HG03159 (cell line): ENCODE measurements at regions not wholly inside any gene's neighbourhood (a gene's known extent, or its start where the extent isn't known, plus 50 kb on each side); places are given as distances from the start of the nearest gene placed in this dataset.

Experiments used
- ATAC-seq: cut with Tn5 transposase; IDR thresholded peaks from one replicate; pipeline ENCODE4 v1.9.1; 2021; ENCODE audit warnings: mild to moderate bottlenecking, moderate library complexity; ENCODE audit not compliant: unreplicated experiment

DNA sequence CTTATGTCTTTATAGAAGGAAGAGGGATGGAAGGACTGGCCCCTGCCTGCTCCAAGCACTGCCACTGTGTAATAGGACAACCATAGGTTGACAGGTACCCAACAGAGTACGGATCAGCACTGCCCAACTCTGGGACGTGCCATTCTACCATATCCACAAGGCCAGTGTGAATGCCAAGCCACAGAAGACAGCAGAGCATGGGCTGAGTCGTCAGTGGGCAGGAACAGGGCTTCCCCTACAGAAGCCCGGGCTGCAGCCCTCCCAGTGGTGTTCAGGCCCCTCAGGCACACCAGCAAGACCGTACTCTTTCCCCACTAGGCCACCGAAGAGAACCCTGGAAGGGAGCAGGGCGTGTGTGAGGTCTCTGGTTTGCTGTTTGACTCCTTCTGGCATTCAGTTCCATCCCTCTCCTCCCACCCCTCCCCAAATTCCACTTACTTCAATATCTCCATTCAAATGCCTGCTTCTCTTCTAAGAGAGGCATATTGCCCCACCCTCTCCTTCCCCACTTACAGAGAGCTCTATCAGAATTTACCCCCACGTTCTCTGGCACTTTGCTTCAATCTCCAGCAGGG lies 209.4 kb downstream of the FOXO1 start:
- no peak for ATAC-seq

DNA sequence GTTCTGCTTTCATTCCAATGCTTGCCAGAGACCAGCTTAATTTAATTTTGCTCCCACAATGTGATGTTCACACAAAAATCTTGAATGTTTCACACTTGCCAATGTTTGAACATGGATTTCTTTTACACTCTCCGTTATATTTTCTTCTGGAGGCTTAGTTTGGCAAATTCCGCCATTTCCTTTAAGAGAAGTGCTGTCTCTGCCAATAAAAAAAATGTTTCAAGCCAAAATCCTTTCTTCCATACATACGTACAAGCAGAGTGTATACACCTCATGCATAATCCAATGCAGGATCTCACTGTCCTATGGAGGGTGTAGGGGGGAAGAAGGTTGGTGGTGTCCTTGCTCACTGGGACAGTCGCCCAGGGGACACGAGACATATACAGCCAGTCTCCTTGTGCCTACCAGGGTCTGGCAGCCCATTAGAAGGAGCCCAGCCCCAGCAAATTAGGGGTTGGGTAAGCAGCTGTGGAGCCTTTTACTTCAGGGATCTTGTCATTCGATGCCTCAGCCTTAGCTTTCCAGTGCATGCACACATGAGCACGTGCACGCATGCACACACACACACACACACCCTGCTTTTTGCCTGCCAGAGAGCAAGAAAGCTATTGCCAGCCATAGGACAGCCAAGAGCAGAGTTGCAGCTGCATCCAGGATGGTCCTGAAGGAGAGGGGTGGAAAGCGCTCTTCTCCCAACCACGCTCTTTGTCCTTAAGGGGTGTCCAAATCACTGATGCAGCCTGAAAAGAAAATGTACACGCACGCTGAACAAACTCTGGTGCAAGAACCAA lies 208.3 kb downstream of the FOXO1 start:
- ATAC-seq = no peak

DNA sequence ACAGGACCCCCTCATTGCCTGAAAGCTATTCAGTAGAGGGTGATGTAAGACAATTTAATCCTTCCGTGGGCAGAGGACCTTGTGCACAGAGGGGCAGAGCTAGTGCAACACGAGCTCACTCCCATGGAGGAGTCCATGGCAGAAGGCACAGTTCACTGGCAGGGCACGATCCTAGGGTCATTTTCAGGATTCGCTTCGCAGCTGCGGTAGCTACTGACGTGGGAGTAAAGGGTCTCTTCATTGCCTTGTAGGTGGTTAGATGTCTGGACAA lies 207.8 kb downstream of the FOXO1 start:
- no peak for ATAC-seq

DNA sequence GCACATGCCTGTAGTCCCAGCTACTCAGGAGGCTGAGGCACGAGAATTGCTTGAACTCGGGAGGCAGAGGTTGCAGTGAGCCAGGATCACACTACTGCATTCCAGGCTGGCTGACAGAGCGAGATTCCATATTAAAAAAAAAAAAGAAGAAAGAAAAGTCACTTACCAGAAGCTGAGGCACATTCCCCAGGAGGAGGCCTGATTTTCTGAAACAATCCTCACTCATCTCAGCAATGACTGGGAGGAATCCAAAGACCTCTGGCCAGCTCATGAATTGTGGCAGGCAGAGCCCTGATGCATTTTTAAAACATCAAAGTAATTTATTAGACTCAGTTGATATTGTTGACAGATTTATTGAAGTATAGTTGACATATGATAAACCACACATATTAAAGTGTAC lies 206.3 kb downstream of the FOXO1 start:
- no peak for ATAC-seq

DNA sequence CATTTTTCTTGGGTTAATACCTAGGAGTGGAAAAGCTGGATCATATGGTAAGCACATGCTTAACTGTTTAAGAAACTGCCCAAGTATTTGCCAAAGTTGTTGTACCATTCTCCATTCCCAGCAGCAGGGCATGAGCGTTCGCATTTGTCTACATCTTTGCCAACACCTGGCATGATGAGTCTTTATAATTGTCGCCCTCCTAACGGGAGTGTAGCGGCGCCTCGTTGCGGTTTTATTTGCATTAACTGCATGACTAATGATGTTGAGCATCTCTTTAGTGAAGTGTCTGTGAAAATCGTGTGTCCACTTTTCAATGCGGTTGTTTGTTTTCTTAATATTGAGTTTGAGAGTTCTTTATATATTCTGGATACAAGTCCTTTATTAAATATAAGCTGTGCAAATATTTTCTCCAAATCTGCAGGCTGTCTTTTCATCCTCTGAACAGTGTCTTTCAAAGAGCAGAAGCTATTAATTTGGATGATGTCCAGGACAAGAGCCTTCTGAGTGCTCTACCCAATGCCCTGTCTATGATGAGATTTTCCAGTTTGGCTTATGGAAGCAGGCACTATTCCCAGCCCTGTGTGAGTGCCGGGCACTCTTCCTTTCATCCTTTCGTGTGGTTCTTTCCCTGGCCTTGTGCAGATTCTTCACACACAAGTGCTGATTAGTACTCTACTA lies 202.0 kb downstream of the FOXO1 start:
- no peak for ATAC-seq

DNA sequence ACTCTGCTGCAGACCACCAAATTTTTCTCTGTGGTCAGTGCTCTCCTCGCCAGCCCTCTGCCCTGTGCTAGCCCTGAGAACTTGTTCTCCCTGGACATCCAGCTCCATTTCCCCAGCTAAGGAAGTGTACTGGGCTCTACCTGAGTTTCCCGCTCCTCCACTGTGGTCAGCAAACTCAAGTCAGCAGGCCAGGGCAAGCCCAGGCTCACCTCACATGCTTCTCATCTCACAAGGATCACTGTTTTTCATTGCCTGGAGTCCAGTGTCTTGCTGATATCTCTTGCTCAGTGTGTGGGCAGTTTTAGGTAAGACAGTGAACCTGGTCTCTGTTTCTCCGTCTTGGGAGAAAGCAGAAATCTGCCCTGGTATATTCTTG lies 201.4 kb downstream of the FOXO1 start:
- ATAC-seq = no peak

DNA sequence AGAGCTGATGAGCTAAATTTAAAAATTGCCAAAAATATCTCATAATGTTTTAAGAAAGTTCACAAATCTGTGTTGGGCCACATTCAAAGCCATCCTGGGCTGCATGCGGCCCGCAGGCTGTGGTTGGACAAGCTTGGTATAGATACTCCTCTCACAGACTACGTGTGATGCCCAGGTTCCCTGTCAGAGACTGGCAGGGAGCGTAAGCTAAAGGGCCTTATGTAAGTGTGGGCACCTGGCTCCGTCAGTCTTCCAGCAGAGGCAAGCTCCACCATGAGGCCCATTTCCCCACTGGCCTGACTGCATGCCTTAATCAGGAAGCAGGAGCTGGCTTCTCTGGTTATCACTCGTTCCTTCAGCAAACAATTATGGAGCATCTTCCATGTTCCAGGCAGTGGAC lies 200.2 kb downstream of the FOXO1 start:
- no peak for ATAC-seq

DNA sequence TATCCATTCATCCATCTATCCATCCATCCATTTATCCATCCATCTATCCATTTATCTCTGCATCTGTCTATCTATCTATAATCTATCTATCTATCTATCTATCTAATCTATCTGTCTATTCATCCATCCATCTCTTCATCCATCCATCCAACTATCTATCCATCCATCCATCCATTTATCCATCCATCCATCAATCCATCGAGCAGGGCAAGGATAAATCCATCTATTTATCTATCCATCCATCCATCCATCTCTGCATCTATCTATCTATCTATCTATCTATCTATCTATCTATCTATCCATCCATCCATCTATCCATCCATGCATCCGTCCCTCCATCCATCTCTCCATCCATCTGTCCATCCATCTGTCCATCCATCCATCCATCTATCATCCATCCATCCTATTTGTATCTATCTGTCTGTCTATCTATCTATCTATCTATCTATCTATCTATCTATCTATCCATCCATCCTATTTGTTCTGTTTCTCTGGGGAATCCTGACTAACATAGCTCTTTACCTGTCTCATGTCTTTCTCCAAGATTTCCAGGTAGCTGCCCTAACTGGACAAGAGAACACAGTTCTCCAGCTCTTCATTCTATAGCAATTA lies 198.1 kb downstream of the FOXO1 start:
- no peak for ATAC-seq

DNA sequence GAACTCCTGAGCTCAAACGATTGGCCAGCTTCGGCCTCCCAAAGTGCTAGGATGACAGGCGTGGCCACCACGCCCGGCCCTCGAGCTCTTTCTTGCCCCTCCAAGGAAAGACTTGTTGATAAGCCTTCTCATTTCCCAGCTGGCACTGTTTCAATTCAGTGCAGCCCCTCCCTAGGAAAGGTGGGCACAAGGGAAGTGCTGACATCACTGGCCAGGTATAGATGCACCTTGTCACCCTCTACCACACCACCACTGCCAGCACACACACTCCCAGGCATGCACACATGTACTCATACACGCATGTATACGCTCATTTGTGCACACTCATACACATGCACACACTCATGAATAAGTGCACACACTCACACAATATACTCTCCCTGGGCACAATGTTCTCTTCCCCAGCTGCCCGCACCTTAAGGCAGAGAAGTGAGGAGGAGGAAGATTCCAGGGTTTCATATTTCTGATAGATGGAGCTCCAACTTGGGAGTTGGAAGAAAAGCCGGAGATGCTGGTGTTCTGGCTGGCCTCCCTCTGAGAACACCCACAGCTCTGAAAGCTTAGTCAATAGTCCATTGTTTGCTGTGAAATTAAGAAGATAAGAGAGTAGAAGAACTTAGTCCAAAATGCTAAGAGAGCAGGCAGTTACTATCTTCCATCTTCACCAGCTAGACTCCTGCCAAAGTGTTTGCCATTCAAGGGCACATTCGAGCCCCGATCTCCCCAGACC lies 196.7 kb downstream of the FOXO1 start:
- no peak for ATAC-seq

DNA sequence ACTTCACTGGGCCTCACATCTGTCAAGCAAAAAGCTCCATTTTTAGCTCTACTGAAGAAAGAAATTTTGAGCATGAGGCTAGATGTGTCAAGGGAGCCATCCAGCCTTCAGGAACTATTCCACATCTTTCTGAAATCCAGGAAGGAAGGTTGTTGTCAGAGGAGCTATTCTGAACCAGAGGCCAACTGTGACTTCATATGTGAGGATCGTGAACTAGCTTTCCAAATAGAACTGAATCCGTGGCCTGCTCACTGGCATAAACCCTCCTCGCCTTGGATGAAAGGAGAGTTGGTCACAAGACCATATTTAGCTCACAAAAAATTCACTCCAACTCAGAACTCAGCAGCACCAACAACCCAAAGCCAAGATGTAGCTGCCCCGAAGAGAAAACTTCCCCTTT lies 195.8 kb downstream of the FOXO1 start:
- no peak for ATAC-seq

DNA sequence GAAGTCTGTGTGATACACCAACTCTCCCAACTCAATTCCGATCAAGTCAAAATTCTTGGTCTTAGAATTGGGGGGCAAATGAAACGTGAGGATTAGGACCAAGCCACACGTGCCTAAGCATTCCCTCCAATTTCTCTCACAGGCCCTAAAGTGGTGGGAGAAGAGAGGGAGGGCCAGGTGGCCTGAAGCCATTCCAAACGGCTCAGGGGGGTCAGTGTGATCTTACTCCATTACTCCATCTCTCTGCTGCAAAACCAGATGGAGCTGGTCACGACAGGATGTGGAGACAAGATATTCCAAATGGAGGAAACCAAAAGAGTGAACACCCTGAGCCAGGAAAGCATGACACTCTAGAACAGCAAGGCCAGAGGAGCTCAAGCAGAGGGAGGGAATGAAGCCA lies 195.4 kb downstream of the FOXO1 start:
- ATAC-seq = no peak

DNA sequence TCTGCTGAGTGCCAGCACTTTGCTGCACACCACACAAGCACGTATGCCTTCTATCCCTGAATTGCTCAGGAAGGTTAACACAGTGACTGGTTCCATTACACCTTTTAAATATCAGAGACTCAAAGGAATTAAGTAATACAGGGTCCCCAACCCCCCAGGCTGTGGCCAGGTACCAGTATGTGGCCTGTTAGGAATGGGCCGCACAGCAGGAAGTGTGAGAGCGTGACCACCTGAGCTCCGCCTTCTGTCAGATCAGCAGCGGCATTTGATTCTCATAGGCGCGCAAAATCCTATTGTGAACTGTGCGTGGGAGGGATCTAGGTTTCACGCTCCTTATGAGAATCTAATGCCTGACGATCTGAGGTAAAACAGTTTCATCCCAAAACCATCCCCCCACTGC lies 194.5 kb downstream of the FOXO1 start:
- ATAC-seq = no peak

DNA sequence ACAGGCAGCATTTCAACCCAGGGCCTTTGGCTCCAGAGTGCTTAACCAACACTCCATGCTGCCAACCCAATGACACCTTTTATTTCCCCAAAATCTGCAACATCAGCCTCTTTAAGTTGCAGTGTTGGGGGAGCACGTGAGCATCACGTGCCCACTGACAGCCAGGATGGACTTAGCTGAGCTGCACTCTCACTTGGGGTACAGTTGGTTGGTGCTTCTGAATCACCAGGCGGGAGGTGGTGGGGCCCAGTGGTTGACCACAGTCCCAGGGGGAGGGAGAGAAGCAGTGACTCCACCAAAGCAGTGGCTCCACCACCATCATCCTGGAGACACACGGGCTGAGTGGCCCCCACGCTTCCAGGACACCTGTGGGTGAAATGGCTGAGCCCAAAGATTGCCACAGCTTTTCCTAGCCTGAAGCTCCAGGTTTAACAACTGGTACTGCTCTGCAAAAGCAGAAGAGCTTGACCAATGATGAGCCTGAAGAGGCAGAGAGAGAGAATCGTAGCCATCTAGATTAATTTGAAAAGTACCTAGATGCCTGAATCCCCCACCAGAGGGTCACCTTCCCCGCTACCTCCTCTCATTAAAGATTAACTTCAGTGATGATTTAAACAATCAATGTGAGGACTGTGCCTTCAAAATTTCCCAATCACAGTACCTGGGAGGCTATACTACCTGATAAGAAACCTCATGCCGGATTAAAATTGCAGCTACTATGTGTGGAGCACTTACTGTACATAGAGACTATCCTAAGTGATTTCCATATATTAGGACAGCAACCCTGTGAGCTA lies 193.8 kb downstream of the FOXO1 start:
- no peak for ATAC-seq

DNA sequence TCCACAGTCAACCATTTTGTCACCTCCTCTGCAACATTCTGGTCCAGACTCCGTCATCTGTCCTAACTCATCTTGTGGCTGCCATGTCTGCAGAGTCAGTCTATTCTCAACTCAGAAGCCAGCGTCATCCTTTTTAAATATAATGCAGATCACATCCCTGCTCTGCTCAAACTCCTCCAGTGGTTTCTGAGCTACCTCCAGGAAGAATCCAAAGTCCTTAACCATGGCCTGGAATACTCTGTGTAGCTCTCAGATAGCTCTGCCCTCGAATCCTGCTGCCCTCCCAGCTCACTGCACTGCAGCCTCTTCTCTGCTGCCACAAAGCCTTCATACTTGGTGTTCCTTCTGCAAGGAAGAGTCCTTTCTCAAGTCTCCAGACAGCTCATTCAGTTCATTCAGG lies 190.8 kb downstream of the FOXO1 start:
- no peak for ATAC-seq

DNA sequence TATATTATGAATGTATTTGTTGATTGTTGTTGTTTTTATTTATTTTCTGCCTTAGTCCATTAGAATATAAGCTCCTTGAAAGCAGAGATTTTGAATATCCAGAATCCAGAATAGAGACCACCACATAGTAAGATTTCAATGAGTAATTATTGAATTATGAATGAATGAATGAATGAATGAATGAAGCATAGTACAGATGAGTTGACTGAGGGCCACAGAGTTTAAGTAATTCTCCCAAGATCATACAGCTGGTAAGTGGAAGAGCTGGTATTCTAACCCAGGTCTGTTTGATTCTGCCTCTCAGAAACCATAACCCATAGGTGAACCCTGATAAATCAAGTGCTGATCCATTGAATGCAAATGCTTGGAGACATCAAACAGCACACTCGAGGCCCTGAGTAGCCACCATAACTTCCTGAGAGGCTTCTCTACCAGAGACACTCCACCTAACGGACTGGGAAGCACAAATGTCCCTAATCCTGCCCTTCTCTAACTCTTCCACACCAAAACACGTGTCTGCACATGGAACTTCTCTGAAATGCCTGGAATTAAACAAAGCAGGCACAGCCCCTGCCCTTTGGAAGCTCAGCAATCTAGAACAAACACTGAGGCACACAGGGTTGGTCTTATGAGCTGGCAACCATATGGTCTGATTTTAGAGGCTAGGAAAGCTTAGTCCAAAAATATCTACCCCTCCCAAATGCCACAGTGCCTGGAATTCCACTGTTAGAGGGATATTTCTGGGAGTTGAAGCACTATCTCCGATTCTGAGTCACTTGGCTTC lies 190.1 kb downstream of the FOXO1 start:
- ATAC-seq = no peak

DNA sequence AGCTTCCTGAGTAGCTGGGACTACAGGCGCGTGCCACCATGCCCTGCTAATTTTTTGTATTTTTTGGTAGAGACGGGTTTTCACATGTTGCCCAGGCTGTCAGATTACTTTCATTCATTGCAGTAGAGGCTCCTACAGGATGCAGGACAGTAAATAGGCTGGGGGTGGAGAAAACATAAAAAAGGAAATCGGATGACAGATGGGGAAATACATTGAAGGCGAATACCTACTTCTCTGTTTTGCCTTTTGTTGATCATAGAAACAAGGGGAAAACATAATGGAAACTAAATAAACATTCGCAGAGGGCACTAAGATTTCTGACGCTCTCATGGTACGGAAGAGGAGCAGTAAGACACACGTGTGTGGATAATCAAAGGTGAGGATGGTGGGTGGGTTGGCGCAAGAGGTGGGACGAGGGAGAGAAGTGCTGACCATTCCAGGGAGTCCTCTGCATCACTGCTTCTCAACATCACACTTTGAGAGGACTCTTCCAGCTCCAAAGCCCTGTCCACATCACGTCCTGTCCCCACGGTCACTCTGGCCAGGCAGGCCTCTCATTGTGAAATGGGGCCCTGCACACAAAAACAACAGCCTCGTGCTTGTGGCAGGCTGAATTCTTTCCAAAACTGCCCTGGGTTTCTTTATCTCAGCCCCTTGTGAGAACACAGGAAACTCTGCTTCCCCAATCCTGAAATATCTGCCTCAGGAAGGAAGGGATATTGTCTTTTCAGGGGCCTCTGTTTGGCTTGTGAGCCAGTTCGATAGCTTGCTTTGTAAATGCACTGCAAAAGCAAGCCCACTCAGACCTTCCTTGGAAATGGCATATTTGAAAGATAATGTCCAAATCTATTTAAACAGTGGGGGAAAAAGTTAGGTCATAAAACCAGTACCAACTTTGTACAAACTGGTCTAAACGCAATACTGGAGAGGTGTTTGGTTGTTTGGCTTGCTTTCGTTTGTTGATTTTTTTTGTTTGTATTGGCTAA lies 188.5 kb downstream of the FOXO1 start:
- ATAC-seq = no peak

DNA sequence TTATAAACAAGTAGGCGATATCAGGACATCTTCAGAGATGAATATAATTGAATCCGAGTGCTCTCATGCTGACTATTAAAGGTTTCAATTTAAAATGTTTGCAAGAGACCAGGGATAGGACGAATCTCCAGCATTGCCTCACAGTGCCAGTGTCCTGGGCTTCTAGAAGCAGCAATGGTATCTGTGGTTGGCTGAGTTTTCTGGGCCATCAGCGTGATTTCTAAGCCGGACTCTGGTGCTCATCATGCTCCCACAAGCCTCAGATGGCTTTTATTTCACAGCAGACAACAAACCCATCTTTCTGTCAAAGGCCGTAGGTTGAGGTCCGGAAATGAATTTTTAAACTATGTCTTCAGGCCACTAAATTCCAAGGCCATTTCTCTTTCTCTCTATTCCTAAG lies 187.7 kb downstream of the FOXO1 start:
- ATAC-seq = no peak

DNA sequence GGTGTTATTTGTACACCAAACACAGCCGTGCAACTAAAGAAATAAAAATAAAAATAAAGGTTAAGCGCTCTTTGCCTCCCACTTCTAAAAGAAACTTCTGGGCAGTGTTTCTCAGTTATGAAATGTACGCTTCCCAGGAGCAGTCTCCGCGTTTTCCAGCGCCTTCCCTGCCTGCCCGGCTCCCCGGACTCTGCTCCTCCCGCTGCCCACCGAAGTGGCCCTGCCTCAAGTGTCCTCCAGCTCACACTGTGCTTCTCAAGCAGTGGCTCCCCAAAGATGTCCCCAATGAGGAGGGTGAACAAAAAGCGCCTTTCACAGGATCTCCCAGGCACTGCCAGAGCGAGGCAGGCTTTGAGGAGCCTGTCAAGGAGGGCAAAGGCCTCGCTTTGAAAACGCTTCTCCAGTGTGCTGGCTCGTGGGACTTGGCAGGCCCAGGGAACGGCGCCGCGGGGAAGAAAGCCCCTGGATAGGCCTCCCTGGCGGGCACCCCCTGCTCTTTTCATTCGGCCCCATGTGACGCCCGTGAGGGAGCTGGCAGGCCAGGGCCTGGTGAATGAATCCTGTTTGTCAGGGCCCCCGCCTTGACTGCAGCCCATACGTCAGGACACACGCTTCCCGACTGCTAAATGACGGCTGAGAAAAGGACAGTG lies 187.1 kb downstream of the FOXO1 start:
- no peak for ATAC-seq
